Immature natural killer cell (primary cell): ENCODE measurements at regions not wholly inside any gene's neighbourhood (a gene's known extent, or its start where the extent isn't known, plus 50 kb on each side); places are given as distances from the start of the nearest gene placed in this dataset.

Source experiments
- DNase-seq, 3 donors: peaks; one replicate each; pipeline ENCODE4 v3.0.0; 2022; ENCODE audit warnings: mixed read lengths in 1 of 3
- H3K27ac Mint-ChIP-seq, 6 donors: one replicate each; pipeline ENCODE4 v1.8.0; 2020; ENCODE audit warnings: mixed read lengths in 6 of 6, mild to moderate bottlenecking in 5 of 6, inconsistent platforms in 4 of 6, moderate library complexity in 3 of 6
- H3K27me3 Mint-ChIP-seq, 3 donors: one replicate each; pipeline ENCODE4 v1.8.0; 2020 to 2021; ENCODE audit warnings: low read depth in 3 of 3, mild to moderate bottlenecking in 3 of 3, mixed read lengths in 3 of 3, moderate library complexity in 3 of 3, inconsistent platforms in 1 of 3
- H3K36me3 Mint-ChIP-seq, 3 donors: one replicate each; pipeline ENCODE4 v1.8.0; 2020; ENCODE audit warnings: mixed read lengths in 3 of 3, inconsistent platforms in 2 of 3, mild to moderate bottlenecking in 2 of 3
- H3K4me1 Mint-ChIP-seq, 2 donors: one replicate each; pipeline ENCODE4 v1.8.0; 2020; ENCODE audit warnings: inconsistent platforms in 2 of 2, mild to moderate bottlenecking in 2 of 2, mixed read lengths in 2 of 2, moderate library complexity in 1 of 2
- H3K4me3 Mint-ChIP-seq, 5 donors: one replicate each; pipeline ENCODE4 v1.8.0; 2020; ENCODE audit warnings: mild to moderate bottlenecking in 5 of 5, mixed read lengths in 5 of 5, inconsistent platforms in 3 of 5, moderate library complexity in 3 of 5
- H3K9me3 Mint-ChIP-seq, 6 donors: one replicate each; pipeline ENCODE4 v1.8.0; 2020; ENCODE audit warnings: mild to moderate bottlenecking in 6 of 6, mixed read lengths in 6 of 6, inconsistent platforms in 4 of 6, moderate library complexity in 3 of 6

GRCh38 chr1:39104158-39105060 lies 78.3 kb downstream of the NDUFS5 start:
- H3K36me3 Mint-ChIP-seq = no peaks in the 10 kb centered on the region
- H3K4me1 Mint-ChIP-seq = peaks cover 9 to 19% of the 10 kb centered on the region in 2 donors
- DNase-seq = no peak
- H3K27ac Mint-ChIP-seq = peak overlapping the region in 2 of 6 donors; percentile 11 to 19
- H3K9me3 Mint-ChIP-seq = no peaks in the 10 kb centered on the region
- H3K27me3 Mint-ChIP-seq = peaks cover 0 to 8% (median 2%) of the 10 kb centered on the region in 3 donors
- H3K4me3 Mint-ChIP-seq = peak overlapping the region; percentile 64 to 81 (median 73)

GRCh38 chr1:39105061-39105840 lies 79.1 kb downstream of the NDUFS5 start:
- peak overlapping the region; percentile 23 to 82 (median 63) for H3K4me3 Mint-ChIP-seq
- no peaks in the 10 kb centered on the region for H3K36me3 Mint-ChIP-seq
- peaks cover 0 to 6% (median 2%) of the 10 kb centered on the region in 3 donors for H3K27me3 Mint-ChIP-seq
- no peak overlapping the region for H3K27ac Mint-ChIP-seq
- H3K4me1 Mint-ChIP-seq = peaks cover 9 to 19% of the 10 kb centered on the region in 2 donors
- H3K9me3 Mint-ChIP-seq = no peaks in the 10 kb centered on the region
- peak; percentile 38 to 49 (median 49) for DNase-seq

GRCh38 chr1:39105841-39106765 lies 80.0 kb downstream of the NDUFS5 start:
- Mint-ChIP-seq H3K9me3 (no peaks in the 10 kb centered on the region), H3K4me3 (peak overlapping the region; percentile 82 to 88 (median 86)), H3K4me1 (peaks cover 9 to 19% of the 10 kb centered on the region in 2 donors), H3K27ac (peak overlapping the region in 2 of 6 donors; percentile 38 to 44), H3K27me3 (peaks cover 0 to 5% (median 2%) of the 10 kb centered on the region in 3 donors), H3K36me3 (no peaks in the 10 kb centered on the region)
- DNase-seq = peak in 1 of 3 donors; percentile 11

- peak overlapping the region in 1 of 6 donors; percentile 44 for H3K27ac Mint-ChIP-seq
- DNase-seq = no peak
Measured at GRCh38 chr1:39106801-39107327, 80.7 kb downstream of the NDUFS5 start.

GRCh38 chr1:39107341-39108290 lies 81.5 kb downstream of the NDUFS5 start:
- H3K4me1 Mint-ChIP-seq = peaks cover 9 to 16% of the 10 kb centered on the region in 2 donors
- H3K9me3 Mint-ChIP-seq = no peaks in the 10 kb centered on the region
- no peaks in the 10 kb centered on the region for H3K36me3 Mint-ChIP-seq
- peaks cover 0 to 5% (median 2%) of the 10 kb centered on the region in 3 donors for H3K27me3 Mint-ChIP-seq
- H3K27ac Mint-ChIP-seq = no peak overlapping the region
- no peak overlapping the region for H3K4me3 Mint-ChIP-seq
- DNase-seq = no peak

More at GRCh38 chr1:39106801-39107327, 80.7 kb downstream of the NDUFS5 start:
- no peaks in the 10 kb centered on the region for H3K9me3 Mint-ChIP-seq
- peaks cover 9 to 19% of the 10 kb centered on the region in 2 donors for H3K4me1 Mint-ChIP-seq
- H3K4me3 Mint-ChIP-seq = no peak overlapping the region
- H3K36me3 Mint-ChIP-seq = no peaks in the 10 kb centered on the region
- peaks cover 0 to 5% (median 2%) of the 10 kb centered on the region in 3 donors for H3K27me3 Mint-ChIP-seq

GRCh38 chr1:39109644-39110043 lies 83.5 kb downstream of the NDUFS5 start:
- Mint-ChIP-seq H3K4me3 (no peak overlapping the region), H3K4me1 (peaks cover 5 to 12% of the 10 kb centered on the region in 2 donors), H3K27me3 (peaks cover 0 to 5% (median 0%) of the 10 kb centered on the region in 3 donors), H3K36me3 (peaks cover 0 to 4% (median 0%) of the 10 kb centered on the region in 3 donors), H3K9me3 (no peaks in the 10 kb centered on the region), H3K27ac (no peak overlapping the region)
- no peak for DNase-seq

- DNase-seq = no peak
- Mint-ChIP-seq H3K9me3 (no peaks in the 10 kb centered on the region), H3K4me3 (no peak overlapping the region), H3K4me1 (peaks cover 5 to 12% of the 10 kb centered on the region in 2 donors), H3K27me3 (peaks cover 0 to 5% (median 0%) of the 10 kb centered on the region in 3 donors), H3K36me3 (peaks cover 0 to 4% (median 0%) of the 10 kb centered on the region in 3 donors), H3K27ac (no peak overlapping the region)
Measured at GRCh38 chr1:39110325-39110851, 84.2 kb downstream of the NDUFS5 start.

- Mint-ChIP-seq H3K4me1 (peaks cover 5 to 10% of the 10 kb centered on the region in 2 donors), H3K9me3 (no peaks in the 10 kb centered on the region), H3K4me3 (no peak overlapping the region), H3K36me3 (peaks cover 0 to 4% (median 0%) of the 10 kb centered on the region in 3 donors), H3K27ac (no peak overlapping the region), H3K27me3 (peaks cover 0 to 4% (median 0%) of the 10 kb centered on the region in 3 donors)
- no peak for DNase-seq
Measured at GRCh38 chr1:39110882-39111281, 84.7 kb downstream of the NDUFS5 start.

GRCh38 chr1:39113109-39113743 lies 87.1 kb downstream of the NDUFS5 start:
- no peaks in the 10 kb centered on the region for H3K27me3 Mint-ChIP-seq
- H3K4me1 Mint-ChIP-seq = no peaks in the 10 kb centered on the region
- H3K27ac Mint-ChIP-seq = no peak overlapping the region

GRCh38 chr1:39115271-39116110 lies 89.0 kb upstream of the MACF1 start:
- Mint-ChIP-seq H3K4me3 (no peak overlapping the region), H3K4me1 (no peaks in the 10 kb centered on the region), H3K27ac (no peak overlapping the region), H3K27me3 (no peaks in the 10 kb centered on the region), H3K9me3 (no peaks in the 10 kb centered on the region), H3K36me3 (peaks cover 0 to 4% (median 0%) of the 10 kb centered on the region in 3 donors)
- no peak for DNase-seq

More at GRCh38 chr1:39113109-39113743, 87.1 kb downstream of the NDUFS5 start:
- DNase-seq = no peak
- peaks cover 0 to 4% (median 0%) of the 10 kb centered on the region in 3 donors for H3K36me3 Mint-ChIP-seq
- no peaks in the 10 kb centered on the region for H3K9me3 Mint-ChIP-seq
- no peak overlapping the region for H3K4me3 Mint-ChIP-seq

GRCh38 chr1:39116116-39116607 lies 88.3 kb upstream of the MACF1 start:
- H3K27me3 Mint-ChIP-seq = no peaks in the 10 kb centered on the region
- no peaks in the 10 kb centered on the region for H3K9me3 Mint-ChIP-seq
- H3K4me1 Mint-ChIP-seq = no peaks in the 10 kb centered on the region
- H3K4me3 Mint-ChIP-seq = no peak overlapping the region
- no peak overlapping the region for H3K27ac Mint-ChIP-seq
- peaks cover 0 to 4% (median 0%) of the 10 kb centered on the region in 3 donors for H3K36me3 Mint-ChIP-seq
- DNase-seq = no peak
